ENCODE measurements at regions not wholly inside any gene's neighbourhood (a gene's known extent, or its start where the extent isn't known, plus 50 kb on each side); places are given as distances from the start of the nearest gene placed in this dataset.

GRCh38 chr3:72097053-72097452 is 312.1 kb upstream of the PROK2 start:
- Histone ChIP-seq H3K36me3 (ENCODE audit: control insufficient read depth, insufficient read depth, low read length) (no peaks in the 10 kb centered on the region), H3K9me3 (ENCODE audit: control insufficient read depth, insufficient read depth, low read depth, low read length) (no peaks in the 10 kb centered on the region), H3K27me3 (ENCODE audit: control insufficient read depth, insufficient read depth, low read length) (peaks cover 8% of the 10 kb centered on the region), H3K4me3 (ENCODE audit: low read depth in 2 of 2, low read length in 2 of 2) (no peak overlapping the region), H3K4me1 (ENCODE audit: control insufficient read depth, insufficient read depth, low read length) (0 out of 2 replicates have a peak, but pooled peaks cover 2% of the 10 kb centered on the region), H3K27ac (ENCODE audit: low read length) (no peak overlapping the region)
- CTCF ChIA-PET: no interaction called here
- TF ChIP-seq TCF7L2 (IDR thresholded peaks at IDR 0.05; ENCODE audit: low read depth, low read length) (no peak), CTCF (IDR thresholded peaks at IDR 0.05) (no peak), REST (IDR thresholded peaks at IDR 0.05; ENCODE audit: insufficient read depth in 1 of 2, low read depth in 2 of 2, low read length in 1 of 2) (no peak), SIN3A (IDR thresholded peaks at IDR 0.05; ENCODE audit: borderline replicate concordance, insufficient read depth, low read depth, low read length) (no peak), POLR2AphosphoS5 (IDR thresholded peaks at IDR 0.05; ENCODE audit: low read depth, low read length) (no peak)
- in situ Hi-C loops (cut with HindIII; ENCODE audit: low pct_unique_long_range_greater_than_20kb, low sequenced_read_pairs): no loop called here
- DNase-seq (ENCODE audit: low read depth, low spot score) (no peak), ATAC-seq (no peak)
- POLR2A ChIA-PET: no interaction called here
- intact Hi-C loops (cut with micrococcal nuclease; ENCODE audit: unreplicated experiment): no loop called here
- no TSS peak for BruUV-seq (replicated peaks)

- DNase-seq (ENCODE audit: low read depth, low spot score) (no peak), ATAC-seq (no peak)
- no peaks in the 10 kb centered on the region for H3K4me1 ChIP-seq (ENCODE audit: control insufficient read depth, insufficient read depth, low read length)
- in situ Hi-C loops (cut with HindIII; ENCODE audit: low pct_unique_long_range_greater_than_20kb, low sequenced_read_pairs) (no loop called here), intact Hi-C loops (cut with micrococcal nuclease; ENCODE audit: unreplicated experiment) (no loop called here)
- BruUV-seq (replicated peaks): no TSS peak
- H3K9me3 ChIP-seq (ENCODE audit: control insufficient read depth, insufficient read depth, low read depth, low read length): no peaks in the 10 kb centered on the region
- no peak overlapping the region for H3K4me3 ChIP-seq (ENCODE audit: low read depth in 2 of 2, low read length in 2 of 2)
- no peak overlapping the region for H3K27ac ChIP-seq (ENCODE audit: low read length)
- no peaks in the 10 kb centered on the region for H3K36me3 ChIP-seq (ENCODE audit: control insufficient read depth, insufficient read depth, low read length)
- TF ChIP-seq SIN3A (IDR thresholded peaks at IDR 0.05; ENCODE audit: borderline replicate concordance, insufficient read depth, low read depth, low read length): no peak
- TF ChIP-seq REST (IDR thresholded peaks at IDR 0.05; ENCODE audit: insufficient read depth in 1 of 2, low read depth in 2 of 2, low read length in 1 of 2): no peak
- no peak for TF ChIP-seq CTCF (IDR thresholded peaks at IDR 0.05)
- no peak for TF ChIP-seq TCF7L2 (IDR thresholded peaks at IDR 0.05; ENCODE audit: low read depth, low read length)
- no peak for TF ChIP-seq POLR2AphosphoS5 (IDR thresholded peaks at IDR 0.05; ENCODE audit: low read depth, low read length)
- H3K27me3 ChIP-seq (ENCODE audit: control insufficient read depth, insufficient read depth, low read length): no peaks in the 10 kb centered on the region; the same call in 1 of the 2 replicates
- POLR2A ChIA-PET: no interaction called here
- CTCF ChIA-PET: interaction anchor here (0.7 kb wide), 1 partner anchor 664 kb away, joined by 6 read pairs; no protein-coding TSS in a partner anchor
Measured at GRCh38 chr3:72095521-72095920, 310.6 kb upstream of the PROK2 start.
